ENCODE measurements at regions not wholly inside any gene's neighbourhood (a gene's known extent, or its start where the extent isn't known, plus 50 kb on each side); places are given as distances from the start of the nearest gene placed in this dataset.

GRCh38 chr10:3926258-3926657 is 141.2 kb upstream of the KLF6 start:
- TF ChIP-seq CTCF (IDR thresholded peaks at IDR 0.05 in 4 of 5, conservative IDR thresholded peaks at IDR 0.05 in 1 of 5) (no peak), POLR2A (IDR thresholded peaks at IDR 0.05) (no peak)
